Bronchial epithelial cell (primary cell): ENCODE measurements at regions not wholly inside any gene's neighbourhood (a gene's known extent, or its start where the extent isn't known, plus 50 kb on each side); places are given as distances from the start of the nearest gene placed in this dataset.
A peak's percentile ranks its signal among the peaks of the same experiment; 100 is the strongest.

Source experiments
- DNase-seq: peaks from one replicate; pipeline ENCODE4 v3.0.0-alpha.2; 2010; ENCODE audit warnings: low read depth
- FAIRE-seq: peaks from 2 replicates; lab custom pipeline; 2011; peaks lifted over from hg19 to GRCh38; lab: Jason Lieb, UNC
- H3K27me3 ChIP-seq: 2 replicates; pipeline ENCODE4 v1.5.1; 2011; ENCODE audit warnings: low read length; ENCODE audit not compliant: control insufficient read depth, insufficient read depth
- H3K36me3 ChIP-seq: 2 replicates; pipeline ENCODE4 v1.5.1; 2011; ENCODE audit warnings: low read length; ENCODE audit not compliant: control insufficient read depth, insufficient read depth
- H3K4me3 ChIP-seq: 2 replicates; pipeline ENCODE4 v1.5.1; 2011; ENCODE audit warnings: mild to moderate bottlenecking, low read depth, low read length, control low read depth
- TF ChIP-seq, protein P1 (sequence below): IDR thresholded peaks from 2 replicates; pipeline ENCODE4 v1.5.1; 2011; ENCODE audit warnings: mild to moderate bottlenecking, moderate library complexity, low read length, control low read depth, inconsistent platforms; ENCODE audit not compliant: insufficient read depth, severe bottlenecking

DNA sequence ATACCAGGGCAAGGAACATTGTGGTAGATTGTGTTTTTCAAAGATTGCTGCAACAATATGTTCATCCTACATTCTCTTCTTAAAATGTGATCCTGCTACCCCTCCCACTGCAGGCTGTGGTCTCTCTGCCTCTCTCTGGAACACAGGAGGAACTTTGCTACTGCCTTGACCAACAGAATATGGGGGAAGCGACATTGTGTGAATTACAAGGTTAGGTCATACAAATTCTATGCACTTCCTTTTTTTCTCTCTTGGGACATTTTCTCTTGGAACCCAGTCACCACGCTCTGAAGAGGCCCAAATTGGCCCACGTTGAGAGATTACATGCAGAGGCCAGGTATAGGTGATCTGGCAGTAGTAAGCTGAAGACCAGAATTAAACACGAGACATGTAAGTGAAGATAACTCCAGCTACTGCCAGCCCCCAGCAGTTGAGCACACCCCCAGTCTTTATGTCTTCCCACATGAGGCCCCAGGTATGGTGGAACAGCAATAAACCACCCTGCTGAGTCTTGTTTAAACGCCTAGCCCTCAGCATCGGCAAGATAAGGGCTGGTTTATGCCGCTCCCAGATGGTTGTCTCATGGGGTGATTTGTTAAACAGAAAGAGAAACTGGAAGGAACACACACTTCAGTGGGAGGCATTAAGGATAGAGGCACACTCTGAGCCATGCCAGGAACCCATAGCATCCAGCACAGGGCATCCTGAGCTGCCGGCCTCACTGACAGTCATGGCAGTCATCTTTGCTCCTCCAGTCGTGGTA, 59.9 kb downstream of the FAM43A start:
- Histone ChIP-seq H3K4me3 (no peak overlapping the region), H3K27me3 (peaks cover 15% of the 10 kb centered on the region), H3K36me3 (no peaks in the 10 kb centered on the region)
- TF ChIP-seq, protein P1, sequence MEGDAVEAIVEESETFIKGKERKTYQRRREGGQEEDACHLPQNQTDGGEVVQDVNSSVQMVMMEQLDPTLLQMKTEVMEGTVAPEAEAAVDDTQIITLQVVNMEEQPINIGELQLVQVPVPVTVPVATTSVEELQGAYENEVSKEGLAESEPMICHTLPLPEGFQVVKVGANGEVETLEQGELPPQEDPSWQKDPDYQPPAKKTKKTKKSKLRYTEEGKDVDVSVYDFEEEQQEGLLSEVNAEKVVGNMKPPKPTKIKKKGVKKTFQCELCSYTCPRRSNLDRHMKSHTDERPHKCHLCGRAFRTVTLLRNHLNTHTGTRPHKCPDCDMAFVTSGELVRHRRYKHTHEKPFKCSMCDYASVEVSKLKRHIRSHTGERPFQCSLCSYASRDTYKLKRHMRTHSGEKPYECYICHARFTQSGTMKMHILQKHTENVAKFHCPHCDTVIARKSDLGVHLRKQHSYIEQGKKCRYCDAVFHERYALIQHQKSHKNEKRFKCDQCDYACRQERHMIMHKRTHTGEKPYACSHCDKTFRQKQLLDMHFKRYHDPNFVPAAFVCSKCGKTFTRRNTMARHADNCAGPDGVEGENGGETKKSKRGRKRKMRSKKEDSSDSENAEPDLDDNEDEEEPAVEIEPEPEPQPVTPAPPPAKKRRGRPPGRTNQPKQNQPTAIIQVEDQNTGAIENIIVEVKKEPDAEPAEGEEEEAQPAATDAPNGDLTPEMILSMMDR, result no peak
- no peak for DNase-seq
- peak; percentile 50 for FAIRE-seq

DNA sequence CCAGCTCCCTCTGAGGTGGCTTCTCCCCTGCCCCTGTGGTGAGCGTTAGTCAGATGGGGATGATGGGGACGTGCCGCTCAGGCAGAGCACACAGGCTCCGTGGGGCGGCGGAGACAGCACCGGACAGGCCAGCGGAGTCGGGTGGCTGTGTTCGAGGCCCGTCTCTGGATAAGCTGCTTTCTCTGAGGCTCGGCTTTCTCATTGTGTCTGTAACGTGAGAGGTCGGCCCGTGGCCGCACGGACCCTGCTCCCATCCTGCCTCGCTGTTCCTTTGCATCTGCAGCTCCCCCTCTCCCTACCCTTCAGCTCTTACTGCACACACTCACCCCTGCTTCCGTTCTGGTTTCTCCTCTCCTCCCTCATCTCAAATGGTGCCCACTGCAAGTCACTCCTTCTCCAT, 62.5 kb downstream of the FAM43A start:
- FAIRE-seq, result no peak
- no peak overlapping the region for H3K4me3 ChIP-seq
- H3K27me3 ChIP-seq, result peaks cover 16% of the 10 kb centered on the region
- TF ChIP-seq, protein P1, result no peak
- DNase-seq, result no peak
- H3K36me3 ChIP-seq, result no peaks in the 10 kb centered on the region

DNA sequence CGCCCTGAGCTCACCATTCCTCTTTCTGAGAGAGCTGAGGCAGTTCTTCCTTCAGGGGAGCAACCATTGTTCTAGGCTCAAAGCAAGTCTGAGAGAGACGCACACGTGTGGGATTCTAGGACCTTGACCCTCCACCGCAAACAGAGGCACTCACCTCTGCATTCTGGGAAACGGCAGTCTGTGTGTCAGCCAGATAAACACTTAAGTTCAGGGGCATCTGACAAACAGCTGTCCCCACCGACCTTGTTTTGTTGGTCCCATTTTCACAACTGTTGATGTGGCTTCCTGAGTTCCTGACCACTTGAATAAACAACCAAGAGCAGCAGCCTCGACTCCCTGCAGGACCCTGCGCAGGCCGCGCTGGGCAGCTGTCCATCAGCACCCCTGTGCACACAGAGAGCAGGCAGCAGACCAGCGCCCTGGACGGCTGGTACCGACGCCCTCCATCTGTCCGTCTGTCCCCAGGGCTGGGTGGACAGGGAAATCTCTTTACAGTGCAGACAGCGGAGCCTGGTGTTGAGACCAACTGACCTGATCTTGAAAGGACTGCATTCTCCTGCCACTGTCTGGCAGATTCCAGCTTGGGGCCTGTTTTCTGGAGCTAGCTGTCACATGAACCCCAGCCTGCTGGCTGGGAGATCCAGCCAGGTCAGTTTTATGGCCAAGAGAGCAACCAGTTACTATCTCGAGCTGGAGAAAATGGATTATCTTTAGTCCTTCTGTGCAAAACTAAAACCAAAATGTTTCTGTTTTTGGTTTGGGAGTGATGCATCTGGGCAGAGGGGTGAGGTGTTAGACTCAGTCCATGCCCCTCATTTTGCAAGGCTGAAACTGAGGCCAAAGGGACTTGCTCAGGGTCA, 64.2 kb downstream of the FAM43A start:
- DNase-seq (no peak), FAIRE-seq (peak; percentile 23)
- Histone ChIP-seq H3K36me3 (no peaks in the 10 kb centered on the region), H3K27me3 (peaks cover 16% of the 10 kb centered on the region), H3K4me3 (no peak overlapping the region)
- TF ChIP-seq, protein P1, result no peak

DNA sequence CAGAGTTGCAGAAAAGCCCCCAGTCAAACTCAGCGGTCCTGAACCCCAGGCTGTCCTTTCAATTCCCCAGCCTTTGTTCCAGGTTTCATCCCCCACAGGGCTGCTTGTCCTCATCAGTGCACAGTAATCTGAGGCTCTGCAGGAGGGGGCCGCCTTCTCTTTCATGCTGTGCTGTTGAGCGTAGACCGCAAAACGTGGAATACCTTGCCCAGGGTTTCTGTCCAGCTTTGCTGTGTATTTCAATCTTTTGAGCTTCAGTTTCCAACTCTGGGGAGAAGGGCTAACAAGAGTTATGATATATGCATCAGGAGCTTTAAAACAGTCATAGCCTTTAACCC, 64.8 kb downstream of the FAM43A start:
- Histone ChIP-seq H3K27me3 (peaks cover 16% of the 10 kb centered on the region), H3K4me3 (no peak overlapping the region), H3K36me3 (no peaks in the 10 kb centered on the region)
- TF ChIP-seq, protein P1, result no peak
- no peak for DNase-seq
- no peak for FAIRE-seq

DNA sequence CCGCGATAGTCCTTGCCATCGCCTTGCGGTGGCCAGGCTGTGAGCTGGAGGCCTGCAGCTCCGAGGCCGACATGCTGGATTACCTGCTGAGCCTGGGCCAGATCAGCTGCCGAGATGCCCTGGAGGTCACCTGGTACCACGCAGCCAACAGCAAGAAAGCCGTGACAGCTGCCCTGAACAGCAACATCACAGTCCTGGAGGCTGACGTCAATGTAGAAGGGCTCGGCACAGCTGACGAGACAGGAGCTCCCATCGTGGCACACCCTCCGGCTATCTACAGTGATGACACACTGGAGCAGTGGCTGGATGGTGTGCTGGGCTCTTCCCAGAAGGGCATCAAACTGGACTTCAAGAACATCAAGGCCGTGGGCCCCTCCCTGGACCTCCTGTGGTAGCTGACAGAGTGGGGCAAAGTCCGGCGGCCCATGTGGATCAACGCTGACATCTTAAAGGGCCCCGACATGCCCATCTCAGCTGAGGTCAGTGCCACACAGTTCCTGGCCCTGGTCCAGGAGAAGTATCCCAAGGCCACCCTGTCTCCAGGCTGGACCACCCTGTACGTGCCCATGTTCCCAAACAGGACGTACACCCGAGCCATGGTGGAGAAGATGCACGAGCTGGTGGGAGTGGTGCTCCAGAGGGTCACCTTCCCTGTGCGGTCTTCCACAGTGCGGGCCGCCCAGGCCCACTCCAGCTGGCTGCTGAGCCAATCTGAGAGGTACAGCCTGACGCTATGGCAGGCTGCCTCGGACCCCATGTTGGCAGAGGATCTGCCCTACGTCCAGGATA, 70.2 kb downstream of the FAM43A start:
- no peak for DNase-seq
- TF ChIP-seq, protein P1, result no peak
- Histone ChIP-seq H3K4me3 (no peak overlapping the region), H3K27me3 (peaks cover 3% of the 10 kb centered on the region), H3K36me3 (no peaks in the 10 kb centered on the region)
- FAIRE-seq, result peak; percentile 23
